ENCODE measurements at regions not wholly inside any gene's neighbourhood (a gene's known extent, or its start where the extent isn't known, plus 50 kb on each side); places are given as distances from the start of the nearest gene placed in this dataset.

DNA sequence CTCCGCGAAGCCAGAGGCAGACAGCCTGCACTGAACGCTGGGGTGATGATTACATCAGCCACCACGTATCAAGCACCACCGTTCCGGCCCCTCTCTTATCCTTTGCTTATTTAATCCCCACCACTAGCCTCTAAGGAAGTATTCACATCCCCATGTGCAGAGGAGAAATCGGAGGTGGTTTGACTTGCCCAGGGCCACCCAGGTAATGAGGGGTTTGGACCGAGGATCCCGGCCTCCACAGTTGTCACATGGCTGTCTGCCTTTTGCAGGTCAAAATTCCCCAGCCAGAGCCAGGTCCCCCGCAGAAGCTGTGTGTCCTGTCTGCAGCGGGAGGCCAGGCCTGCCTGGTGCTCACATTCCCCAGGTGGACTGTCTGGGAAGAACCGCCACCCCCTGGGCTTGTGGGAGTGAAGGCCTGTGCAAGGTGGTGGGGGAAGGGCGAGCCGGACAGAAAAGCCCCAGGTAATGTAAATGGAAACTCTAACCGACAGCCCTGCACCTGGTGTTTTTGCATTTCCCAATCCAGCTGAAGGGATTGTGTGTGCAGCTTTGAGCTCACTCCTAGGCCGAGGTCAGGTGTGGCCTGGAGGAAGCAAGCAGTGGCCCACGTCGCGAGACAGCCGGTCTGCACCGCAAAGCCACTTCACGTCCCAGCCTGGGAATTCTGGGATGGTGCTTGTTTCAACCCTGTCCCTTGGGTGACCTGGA is 108.5 kb upstream of the ID2 start:
- H3K27ac ChIP-seq (ENCODE audit: low read depth in 1 of 2, low read length in 1 of 2) = peak overlapping the region in 1 of 2 donors; percentile 48
- H3K36me3 ChIP-seq (ENCODE audit: control insufficient read depth in 2 of 2, insufficient read depth in 2 of 2, low read length in 1 of 2) = no peaks in the 10 kb centered on the region
- 91% methylated on average over 22 of the region's 22 CpGs for WGBS
- peaks cover 2 to 22% of the 10 kb centered on the region in 2 donors for H3K9me3 ChIP-seq (ENCODE audit: control insufficient read depth in 2 of 2, insufficient read depth in 1 of 2, low read length in 1 of 2)
- peaks cover 52 to 77% of the 10 kb centered on the region in 2 donors for H3K4me1 ChIP-seq (ENCODE audit: control insufficient read depth in 2 of 2, insufficient read depth in 2 of 2, low read length in 2 of 2)
- peaks cover 0 to 18% of the 10 kb centered on the region in 2 donors for H3K27me3 ChIP-seq (ENCODE audit: control insufficient read depth in 2 of 2, insufficient read depth in 1 of 2, low read length in 1 of 2)
- no peak overlapping the region for H3K4me3 ChIP-seq (ENCODE audit: low read length in 2 of 2)
- DNase-seq (ENCODE audit: low read depth in 6 of 9, low spot score in 9 of 9) = peak in 1 of 9 donors; percentile 52

DNA sequence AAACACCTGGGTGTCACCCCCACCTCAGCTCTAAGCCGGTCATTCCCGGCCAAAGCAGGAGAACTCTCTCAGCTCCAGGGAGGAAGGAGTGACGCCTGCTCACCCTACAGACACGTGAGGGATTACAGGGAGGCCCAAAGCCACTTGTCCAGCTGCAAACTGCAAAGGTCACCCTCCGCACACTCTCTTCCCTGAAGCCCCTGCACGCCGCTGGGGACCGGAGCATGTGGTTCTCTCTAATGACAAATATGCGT is 108.0 kb upstream of the ID2 start:
- peak overlapping the region in 1 of 2 donors; percentile 48 for H3K27ac ChIP-seq (ENCODE audit: low read depth in 1 of 2, low read length in 1 of 2)
- WGBS = 95% methylated on average over 9 of the region's 9 CpGs
- DNase-seq (ENCODE audit: low read depth in 6 of 9, low spot score in 9 of 9) = no peak
- H3K4me3 ChIP-seq (ENCODE audit: low read length in 2 of 2) = no peak overlapping the region
- H3K27me3 ChIP-seq (ENCODE audit: control insufficient read depth in 2 of 2, insufficient read depth in 1 of 2, low read length in 1 of 2) = peaks cover 0 to 18% of the 10 kb centered on the region in 2 donors
- H3K4me1 ChIP-seq (ENCODE audit: control insufficient read depth in 2 of 2, insufficient read depth in 2 of 2, low read length in 2 of 2) = peaks cover 57 to 82% of the 10 kb centered on the region in 2 donors
- no peaks in the 10 kb centered on the region for H3K36me3 ChIP-seq (ENCODE audit: control insufficient read depth in 2 of 2, insufficient read depth in 2 of 2, low read length in 1 of 2)
- peaks cover 2 to 24% of the 10 kb centered on the region in 2 donors for H3K9me3 ChIP-seq (ENCODE audit: control insufficient read depth in 2 of 2, insufficient read depth in 1 of 2, low read length in 1 of 2)

DNA sequence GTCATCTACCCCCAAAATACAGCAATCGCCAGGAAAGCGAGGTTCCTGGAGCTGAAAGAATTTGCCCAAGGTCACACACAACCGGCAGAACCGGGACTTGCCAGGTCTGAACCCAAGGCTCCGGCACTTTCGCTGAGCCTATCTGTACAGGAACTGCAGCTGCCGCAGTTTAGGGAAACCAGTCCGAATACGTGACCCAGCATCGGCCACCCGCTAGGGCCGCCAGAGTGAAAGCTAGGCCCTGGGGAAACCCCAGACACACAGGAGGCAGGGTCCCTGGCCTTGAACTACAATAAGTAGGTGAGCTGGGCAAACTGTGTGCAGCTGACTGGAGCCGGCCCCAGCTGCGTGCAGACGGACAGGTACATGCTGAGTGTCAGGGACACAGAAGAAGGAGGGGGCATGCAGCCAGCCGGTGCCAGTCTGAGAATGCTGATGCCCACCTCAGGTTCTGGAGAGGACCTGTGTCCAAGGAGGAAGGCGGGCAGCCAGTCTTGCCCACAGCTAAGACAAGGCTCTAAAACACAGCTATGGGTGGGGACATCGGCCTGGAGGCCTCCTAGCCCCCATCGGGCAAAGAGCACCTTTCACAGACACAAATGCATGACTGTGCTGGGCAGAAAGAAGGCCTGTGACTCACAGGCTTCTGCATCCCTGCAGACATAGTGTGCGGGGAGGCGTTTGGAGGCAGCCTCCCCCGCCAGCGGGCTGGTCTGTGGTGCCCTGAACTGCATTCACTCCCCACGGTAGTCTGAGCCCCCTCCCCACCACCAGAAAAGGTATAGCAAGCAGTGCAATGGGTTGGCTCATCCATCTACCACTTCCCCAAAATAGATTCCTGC is 107.4 kb upstream of the ID2 start:
- peak in 1 of 9 donors; percentile 42 for DNase-seq (ENCODE audit: low read depth in 6 of 9, low spot score in 9 of 9)
- 86% methylated on average over 24 of the region's 24 CpGs for WGBS
- Histone ChIP-seq H3K27ac (ENCODE audit: low read depth in 1 of 2, low read length in 1 of 2) (peak overlapping the region in 1 of 2 donors; percentile 48), H3K4me3 (ENCODE audit: low read length in 2 of 2) (no peak overlapping the region), H3K9me3 (ENCODE audit: control insufficient read depth in 2 of 2, insufficient read depth in 1 of 2, low read length in 1 of 2) (peaks cover 2 to 24% of the 10 kb centered on the region in 2 donors), H3K36me3 (ENCODE audit: control insufficient read depth in 2 of 2, insufficient read depth in 2 of 2, low read length in 1 of 2) (no peaks in the 10 kb centered on the region), H3K4me1 (ENCODE audit: control insufficient read depth in 2 of 2, insufficient read depth in 2 of 2, low read length in 2 of 2) (peaks cover 57 to 88% of the 10 kb centered on the region in 2 donors), H3K27me3 (ENCODE audit: control insufficient read depth in 2 of 2, insufficient read depth in 1 of 2, low read length in 1 of 2) (peaks cover 0 to 15% of the 10 kb centered on the region in 2 donors)

DNA sequence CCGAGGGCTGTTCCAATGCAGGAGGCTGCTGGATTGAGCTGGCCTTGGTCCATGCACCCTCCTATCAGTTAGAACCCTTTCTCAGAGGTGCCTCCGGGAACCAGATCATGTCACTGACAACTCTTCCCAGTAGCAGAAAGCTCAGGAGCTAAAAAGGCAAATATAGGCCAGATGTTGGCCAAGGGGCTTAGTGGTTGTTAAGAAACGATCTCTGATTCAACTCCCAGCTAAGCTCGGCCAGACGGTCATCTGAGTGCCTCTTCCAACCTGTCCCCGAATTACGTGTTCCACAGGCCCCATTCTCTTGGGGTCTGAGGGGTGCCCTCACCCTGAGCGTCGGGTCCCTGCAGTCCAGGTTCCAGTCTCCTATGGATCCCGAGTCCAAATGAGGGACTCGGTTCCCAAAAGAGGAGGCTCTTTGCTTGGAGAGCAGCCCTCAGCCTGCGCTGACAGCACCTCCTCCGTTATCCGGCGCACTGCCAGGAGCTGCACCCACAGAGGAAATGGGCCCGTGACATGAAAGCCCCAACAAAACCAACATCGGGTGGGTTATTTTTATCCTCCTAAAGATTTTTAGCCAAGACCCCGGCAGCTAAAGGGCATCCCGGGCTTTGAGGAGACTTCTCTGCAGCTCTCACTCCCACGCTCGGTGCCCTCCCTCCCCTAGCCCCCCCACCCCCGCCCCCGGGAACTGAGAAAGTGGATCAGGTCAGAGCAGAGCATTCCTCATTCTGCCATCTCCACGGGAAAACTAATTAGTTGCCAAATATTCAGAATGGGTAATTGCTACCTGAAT is 106.6 kb upstream of the ID2 start:
- 11% methylated on average over 24 of the region's 24 CpGs for WGBS
- Histone ChIP-seq H3K4me3 (ENCODE audit: low read length in 2 of 2) (peak overlapping the region in 1 of 2 donors; percentile 2), H3K9me3 (ENCODE audit: control insufficient read depth in 2 of 2, insufficient read depth in 1 of 2, low read length in 1 of 2) (peaks cover 2 to 24% of the 10 kb centered on the region in 2 donors), H3K36me3 (ENCODE audit: control insufficient read depth in 2 of 2, insufficient read depth in 2 of 2, low read length in 1 of 2) (no peaks in the 10 kb centered on the region), H3K27me3 (ENCODE audit: control insufficient read depth in 2 of 2, insufficient read depth in 1 of 2, low read length in 1 of 2) (peaks cover 0 to 15% of the 10 kb centered on the region in 2 donors), H3K27ac (ENCODE audit: low read depth in 1 of 2, low read length in 1 of 2) (no peak overlapping the region), H3K4me1 (ENCODE audit: control insufficient read depth in 2 of 2, insufficient read depth in 2 of 2, low read length in 2 of 2) (peaks cover 57 to 96% of the 10 kb centered on the region in 2 donors)
- DNase-seq (ENCODE audit: low read depth in 6 of 9, low spot score in 9 of 9) = peak in 4 of 9 donors; percentile 55 to 84 (median 70)

DNA sequence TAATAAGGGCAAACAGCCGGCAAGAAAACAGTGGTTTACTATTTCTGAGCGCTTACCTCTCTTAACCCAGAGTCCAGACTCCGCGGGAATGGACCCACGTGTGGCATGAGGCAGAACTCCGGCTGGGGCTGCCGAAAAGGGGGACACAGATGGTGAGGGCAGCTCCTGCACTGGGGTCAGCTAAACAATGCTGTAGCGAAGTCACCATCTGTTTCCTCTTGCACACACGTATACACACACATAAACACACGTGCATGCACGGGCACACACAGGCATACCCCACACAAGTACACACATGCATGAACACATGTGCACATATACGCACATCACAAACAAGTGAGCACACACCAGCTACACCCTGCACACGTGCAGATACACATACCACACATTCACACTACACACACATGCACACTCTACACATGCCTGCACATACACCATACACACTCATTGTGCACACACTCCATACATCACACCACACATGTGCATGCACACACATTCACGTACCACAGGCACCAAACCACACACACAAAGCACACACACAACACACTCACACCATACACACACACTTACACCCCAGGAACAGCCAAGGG is 105.9 kb upstream of the ID2 start:
- Histone ChIP-seq H3K4me3 (ENCODE audit: low read length in 2 of 2) (no peak overlapping the region), H3K36me3 (ENCODE audit: control insufficient read depth in 2 of 2, insufficient read depth in 2 of 2, low read length in 1 of 2) (no peaks in the 10 kb centered on the region), H3K27ac (ENCODE audit: low read depth in 1 of 2, low read length in 1 of 2) (no peak overlapping the region), H3K9me3 (ENCODE audit: control insufficient read depth in 2 of 2, insufficient read depth in 1 of 2, low read length in 1 of 2) (peaks cover 2 to 24% of the 10 kb centered on the region in 2 donors), H3K4me1 (ENCODE audit: control insufficient read depth in 2 of 2, insufficient read depth in 2 of 2, low read length in 2 of 2) (peaks cover 59 to 97% of the 10 kb centered on the region in 2 donors), H3K27me3 (ENCODE audit: control insufficient read depth in 2 of 2, insufficient read depth in 1 of 2, low read length in 1 of 2) (peaks cover 0 to 9% of the 10 kb centered on the region in 2 donors)
- peak in 1 of 9 donors; percentile 34 for DNase-seq (ENCODE audit: low read depth in 6 of 9, low spot score in 9 of 9)
- WGBS = 26% methylated on average over 14 of the region's 14 CpGs

DNA sequence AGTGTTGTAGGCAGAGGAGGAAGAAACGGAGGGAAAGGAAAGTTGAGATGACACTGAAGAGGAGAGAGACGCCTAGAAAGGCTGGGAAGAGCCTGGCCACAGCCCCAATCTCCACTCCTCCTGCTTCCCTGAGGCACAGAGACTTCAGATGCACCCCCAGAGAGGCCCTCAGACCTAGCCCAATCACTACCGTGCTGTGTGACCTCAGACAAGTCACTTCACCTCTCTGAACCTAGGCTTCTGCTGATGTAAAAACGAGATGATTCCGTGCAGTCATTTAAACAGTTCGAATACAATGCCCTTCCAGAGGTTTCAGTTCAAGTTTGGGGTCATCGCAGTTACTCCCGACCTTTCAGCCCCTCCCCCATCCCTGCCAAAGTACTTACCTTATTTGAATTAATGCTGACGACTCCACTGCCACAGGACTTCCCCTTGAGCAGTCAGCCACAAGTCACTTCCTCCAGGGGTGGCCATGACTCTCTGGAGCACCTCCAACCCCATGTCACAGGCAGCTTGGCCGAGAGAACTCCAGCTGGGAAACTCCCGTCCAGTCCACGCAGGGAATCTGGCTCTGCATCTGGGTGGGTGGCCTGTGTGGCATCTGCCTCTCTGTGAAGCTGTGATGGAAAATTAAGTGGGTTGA is 105.2 kb upstream of the ID2 start:
- Histone ChIP-seq H3K4me1 (ENCODE audit: control insufficient read depth in 2 of 2, insufficient read depth in 2 of 2, low read length in 2 of 2) (peaks cover 65 to 97% of the 10 kb centered on the region in 2 donors), H3K36me3 (ENCODE audit: control insufficient read depth in 2 of 2, insufficient read depth in 2 of 2, low read length in 1 of 2) (no peaks in the 10 kb centered on the region), H3K4me3 (ENCODE audit: low read length in 2 of 2) (no peak overlapping the region), H3K27ac (ENCODE audit: low read depth in 1 of 2, low read length in 1 of 2) (no peak overlapping the region), H3K27me3 (ENCODE audit: control insufficient read depth in 2 of 2, insufficient read depth in 1 of 2, low read length in 1 of 2) (peaks cover 0 to 7% of the 10 kb centered on the region in 2 donors), H3K9me3 (ENCODE audit: control insufficient read depth in 2 of 2, insufficient read depth in 1 of 2, low read length in 1 of 2) (peaks cover 2 to 24% of the 10 kb centered on the region in 2 donors)
- DNase-seq (ENCODE audit: low read depth in 6 of 9, low spot score in 9 of 9) = peak in 2 of 9 donors; percentile 32 to 58
- WGBS = 67% methylated on average over 12 of the region's 12 CpGs

DNA sequence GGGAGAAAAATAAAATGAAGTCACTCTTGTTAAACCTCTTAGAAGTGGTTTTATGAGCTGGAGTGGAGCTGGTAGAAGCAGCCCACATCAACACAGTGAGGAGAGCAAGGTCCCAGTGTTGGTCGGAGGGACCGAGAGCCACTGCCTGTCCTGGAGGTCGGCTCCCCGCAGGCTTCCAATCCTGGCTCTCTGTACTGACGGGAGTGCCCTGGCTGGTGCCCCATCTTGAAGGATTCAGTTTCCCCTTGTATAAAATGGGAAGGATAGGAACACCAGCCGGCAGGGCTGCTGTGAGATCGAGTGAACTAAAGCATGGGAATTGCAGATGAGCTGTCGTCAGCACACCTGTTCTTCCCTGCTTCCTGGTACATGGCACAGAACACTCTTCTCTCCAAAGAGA is 104.3 kb upstream of the ID2 start:
- Histone ChIP-seq H3K4me3 (ENCODE audit: low read length in 2 of 2) (no peak overlapping the region), H3K27ac (ENCODE audit: low read depth in 1 of 2, low read length in 1 of 2) (no peak overlapping the region), H3K27me3 (ENCODE audit: control insufficient read depth in 2 of 2, insufficient read depth in 1 of 2, low read length in 1 of 2) (peaks cover 0 to 7% of the 10 kb centered on the region in 2 donors), H3K4me1 (ENCODE audit: control insufficient read depth in 2 of 2, insufficient read depth in 2 of 2, low read length in 2 of 2) (peaks cover 64 to 97% of the 10 kb centered on the region in 2 donors), H3K36me3 (ENCODE audit: control insufficient read depth in 2 of 2, insufficient read depth in 2 of 2, low read length in 1 of 2) (no peaks in the 10 kb centered on the region), H3K9me3 (ENCODE audit: control insufficient read depth in 2 of 2, insufficient read depth in 1 of 2, low read length in 1 of 2) (peaks cover 2 to 24% of the 10 kb centered on the region in 2 donors)
- 75% methylated on average over 8 of the region's 8 CpGs for WGBS
- no peak for DNase-seq (ENCODE audit: low read depth in 6 of 9, low spot score in 9 of 9)
